K562 (cell line): ENCODE measurements at regions not wholly inside any gene's neighbourhood (a gene's known extent, or its start where the extent isn't known, plus 50 kb on each side); places are given as distances from the start of the nearest gene placed in this dataset.

Experiments
- ATAC-seq: fragments of 200-7000 bp; cut with Tn5 transposase; 3 replicates; pipeline ENCODE4 v1.9.1; 2020; ENCODE audit warnings: moderate library complexity
- BruUV-seq: library from RNA; stranded (reverse); fragments of 400-500 nt; replicated peaks from 2 replicates; lab custom pipeline; 2021; lab: Mats Ljungman, UMichigan
- CTCF ChIA-PET: fragments of 300-600 bp; formaldehyde crosslinking; extraction: SDS; loops from one replicate; lab custom pipeline; 2021; ENCODE audit warnings: low intra/inter-chr PET ratio; lab: Yijun Ruan, JAX
- POLR2A ChIA-PET: fragments of 300-600, 350-650 bp; sonication (Branson Sonifier 250); formaldehyde crosslinking; extraction: SDS; loops from one replicate; lab custom pipeline; 2021; ENCODE audit warnings: antibody characterized with exemption, inconsistent platforms; lab: Yijun Ruan, JAX
- DNase-seq, 4 experiments: peaks; one replicate each; pipeline versions ENCODE4 v3.0.0 to v3.0.0-alpha.2; 2011 to 2018; ENCODE audit warnings: low spot score in 3 of 4, mixed read lengths in 3 of 4; ENCODE audit errors: extremely low read depth in 1 of 4
- FAIRE-seq: peaks from 2 replicates; lab custom pipeline; 2011; peaks lifted over from hg19 to GRCh38; lab: Jason Lieb, UNC
- H2AFZ ChIP-seq: 2 replicates; pipeline ENCODE4 v1.6.0; 2011; ENCODE audit warnings: low read depth, low read length, control low read depth, inconsistent platforms
- H3K27ac ChIP-seq: fragments of 200-600 bp; 3 replicates; pipeline ENCODE4 v1.8.0; 2011; ENCODE audit warnings: low read depth, mild to moderate bottlenecking, control low read depth, inconsistent platforms, low read length, moderate library complexity, mixed read lengths; ENCODE audit errors: extremely low read depth
- H3K27me3 ChIP-seq, 2 experiments: fragments of 300-600 bp in 1 of 2; 2 replicates in 1 of 2; 3 replicates in 1 of 2; pipeline versions ENCODE4 v1.6.0 to v1.8.0; 2011; ENCODE audit warnings: inconsistent platforms in 2 of 2, low read length in 2 of 2, mild to moderate bottlenecking in 1 of 2, mixed read lengths in 1 of 2, moderate library complexity in 1 of 2; ENCODE audit not compliant: control insufficient read depth in 2 of 2, insufficient read depth in 2 of 2
- H3K36me3 ChIP-seq: fragments of 300-600 bp; 3 replicates; pipeline ENCODE4 v1.8.0; 2011; ENCODE audit warnings: mild to moderate bottlenecking, low read length, inconsistent platforms; ENCODE audit not compliant: control insufficient read depth, insufficient read depth
- H3K4me1 ChIP-seq, 2 experiments: fragments of 200-600 bp in 1 of 2; replicated peaks in 1 of 2; 2 replicates in 1 of 2; 3 replicates in 1 of 2; pipeline versions ENCODE4 v1.5.1 to v1.8.0; 2011; ENCODE audit warnings: inconsistent platforms in 2 of 2, low read length in 2 of 2, mild to moderate bottlenecking in 1 of 2, mixed read lengths in 1 of 2, moderate library complexity in 1 of 2; ENCODE audit not compliant: control insufficient read depth in 2 of 2, insufficient read depth in 2 of 2
- H3K4me2 ChIP-seq: 2 replicates; pipeline ENCODE4 v1.6.1; 2011; ENCODE audit warnings: low read length, control low read depth, inconsistent platforms, mixed read lengths; ENCODE audit not compliant: insufficient read depth
- H3K4me3 ChIP-seq: fragments of 200-600 bp; sonication (generic), shearing (Covaris generic); 2 replicates; pipeline ENCODE4 v1.5.1; 2016; ENCODE audit warnings: control low read depth, inconsistent platforms
- H3K79me2 ChIP-seq: fragments of 200-600 bp; 3 replicates; pipeline ENCODE4 v1.8.0; 2011; ENCODE audit warnings: low read length, inconsistent platforms; ENCODE audit not compliant: control insufficient read depth, insufficient read depth
- H3K9ac ChIP-seq, 2 experiments: 2 replicates each; pipeline versions ENCODE4 v1.6.0 to v1.6.1; 2011; ENCODE audit warnings: low read depth in 2 of 2, low read length in 2 of 2, control low read depth in 1 of 2, inconsistent platforms in 1 of 2, mild to moderate bottlenecking in 1 of 2, mixed read lengths in 1 of 2; ENCODE audit not compliant: insufficient read depth in 1 of 2
- H3K9me1 ChIP-seq: one replicate; pipeline ENCODE4 v1.6.0; 2011; ENCODE audit warnings: inconsistent platforms, mild to moderate bottlenecking, low read length, moderate library complexity; ENCODE audit not compliant: control insufficient read depth, insufficient read depth
- H3K9me3 ChIP-seq: replicated peaks from 2 replicates; pipeline ENCODE4 v1.5.1; 2011; ENCODE audit warnings: low read depth, low read length, inconsistent platforms; ENCODE audit not compliant: control insufficient read depth, insufficient read depth
- H4K20me1 ChIP-seq: replicated peaks from 2 replicates; pipeline ENCODE4 v1.6.1; 2011; ENCODE audit warnings: low read length, inconsistent platforms, mixed read lengths; ENCODE audit not compliant: control insufficient read depth, insufficient read depth
- ARID2 ChIP-seq: fragments of 450-650 bp; IDR thresholded peaks from 2 replicates; pipeline ENCODE4 v1.6.1; 2017; ENCODE audit warnings: antibody characterized with exemption, mild to moderate bottlenecking
- HDAC3 ChIP-seq: fragments of 450-650 bp; IDR thresholded peaks from 2 replicates; pipeline ENCODE4 v1.6.1; 2018; ENCODE audit warnings: borderline replicate concordance, mild to moderate bottlenecking, moderate library complexity; ENCODE audit not compliant: partially characterized antibody
- HNRNPH1 ChIP-seq: fragments of 200-400 bp; formaldehyde crosslinking; optimal IDR thresholded peaks from 2 replicates; pipeline ENCODE3; 2017; ENCODE audit warnings: low read depth, mild to moderate bottlenecking, low read length, moderate library complexity
- NFRKB ChIP-seq: fragments of 450-650 bp; IDR thresholded peaks from 2 replicates; pipeline ENCODE4 v1.6.1; 2016; ENCODE audit warnings: low read depth
- NUFIP1 ChIP-seq: fragments of 450-650 bp; IDR thresholded peaks from 2 replicates; pipeline ENCODE4 v1.6.1; 2018; ENCODE audit not compliant: partially characterized antibody
- POLR3A ChIP-seq: IDR thresholded peaks from 2 replicates; pipeline ENCODE4 v1.6.1; 2011; ENCODE audit warnings: borderline replicate concordance, mild to moderate bottlenecking, moderate library complexity; ENCODE audit not compliant: insufficient read length, insufficient read depth; ENCODE audit errors: extremely low read depth
- RAD21 ChIP-seq, 2 experiments: fragments of 250-450 bp in 1 of 2; fragments of 450-650 bp in 1 of 2; sonication (Bioruptor Pico) in 1 of 2; formaldehyde crosslinking in 1 of 2; IDR thresholded peaks in 1 of 2; conservative IDR thresholded peaks in 1 of 2; 2 replicates each; pipeline versions ENCODE4 v1.4.0 to v1.8.0; 2020 to 2022; ENCODE audit warnings: mild to moderate bottlenecking in 2 of 2, moderate library complexity in 1 of 2
- RFX7 ChIP-seq: fragments of 250-450 bp; sonication (Bioruptor Pico); IDR thresholded peaks from 2 replicates; pipeline ENCODE4 v1.5.1; 2021; ENCODE audit warnings: mild to moderate bottlenecking
- SREBF2 ChIP-seq: sonication (generic); formaldehyde crosslinking; IDR thresholded peaks from 2 replicates; pipeline ENCODE4 v1.4.0; 2020; ENCODE audit warnings: mild to moderate bottlenecking, missing genetic modification reagents
- SRSF9 ChIP-seq: fragments of 200-400 bp; formaldehyde crosslinking; IDR thresholded peaks from 2 replicates; pipeline ENCODE4 v1.6.1; 2017; ENCODE audit warnings: low read depth, low read length, borderline replicate concordance
- STAT5A ChIP-seq: IDR thresholded peaks from 2 replicates; pipeline ENCODE4 v1.6.1; 2012; ENCODE audit warnings: low read length, inconsistent platforms, borderline replicate concordance
- TAF15 ChIP-seq: fragments of 200-400 bp; formaldehyde crosslinking; IDR thresholded peaks from 2 replicates; pipeline ENCODE4 v1.6.1; 2017; ENCODE audit warnings: mild to moderate bottlenecking, low read depth, low read length, moderate library complexity
- ZKSCAN8 ChIP-seq: fragments of 200-800 bp; sonication (Bioruptor generic); IDR thresholded peaks from 2 replicates; pipeline ENCODE4 v1.6.1; 2016; ENCODE audit warnings: missing genetic modification characterization, missing compliant biosample characterization
- ZNF347 ChIP-seq: fragments of 450-650 bp; formaldehyde crosslinking; IDR thresholded peaks from 2 replicates; pipeline ENCODE4 v1.4.0; 2020; ENCODE audit warnings: low read depth, mild to moderate bottlenecking, moderate library complexity
- ZNF408 ChIP-seq: fragments of 250-450 bp; sonication (Bioruptor Pico); IDR thresholded peaks from 2 replicates; pipeline ENCODE4 v1.4.0; 2020; ENCODE audit warnings: low read depth, mild to moderate bottlenecking, moderate library complexity
- ZNF785 ChIP-seq: fragments of 250-450 bp; sonication (Bioruptor Pico); IDR thresholded peaks from 2 replicates; pipeline ENCODE4 v1.4.0; 2020; ENCODE audit warnings: mild to moderate bottlenecking
- in situ Hi-C: fragments of 300-500 bp; cut with MboI; formaldehyde crosslinking; loops from 4 replicates; pipeline ENCODE4 v1.15.0; 2018; ENCODE audit warnings: inconsistent platforms, mixed read lengths
- intact Hi-C: fragments of 100-400 bp; cut with micrococcal nuclease; formaldehyde crosslinking; loops from 2 replicates; pipeline ENCODE4 v1.14.2; 2022
- TF ChIP-seq, protein P1 (sequence below): fragments of 450-650 bp; formaldehyde crosslinking; IDR thresholded peaks from 2 replicates; pipeline ENCODE4 v1.4.0; 2020; ENCODE audit warnings: mild to moderate bottlenecking

DNA sequence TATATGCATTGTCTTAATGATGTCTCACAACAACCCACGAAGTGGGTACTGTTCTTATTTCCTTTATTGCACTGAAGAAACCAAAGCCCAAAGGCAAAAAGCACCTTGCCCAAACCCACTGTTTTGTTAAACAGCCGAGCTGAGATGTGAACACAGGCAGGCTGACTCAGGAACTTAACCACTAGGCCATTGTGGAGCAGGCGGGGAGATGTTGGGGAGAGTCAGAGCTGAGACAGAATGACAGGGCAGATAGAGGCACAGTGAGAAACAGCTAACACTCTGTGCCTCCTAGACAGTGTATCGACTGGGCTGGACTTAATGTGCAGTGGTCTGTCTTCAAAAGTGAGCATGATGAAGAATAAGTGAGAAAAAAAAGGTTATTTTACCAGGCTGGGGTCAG lies 56.5 kb downstream of the RPLP1 start (continued):
- TF ChIP-seq, protein P1, sequence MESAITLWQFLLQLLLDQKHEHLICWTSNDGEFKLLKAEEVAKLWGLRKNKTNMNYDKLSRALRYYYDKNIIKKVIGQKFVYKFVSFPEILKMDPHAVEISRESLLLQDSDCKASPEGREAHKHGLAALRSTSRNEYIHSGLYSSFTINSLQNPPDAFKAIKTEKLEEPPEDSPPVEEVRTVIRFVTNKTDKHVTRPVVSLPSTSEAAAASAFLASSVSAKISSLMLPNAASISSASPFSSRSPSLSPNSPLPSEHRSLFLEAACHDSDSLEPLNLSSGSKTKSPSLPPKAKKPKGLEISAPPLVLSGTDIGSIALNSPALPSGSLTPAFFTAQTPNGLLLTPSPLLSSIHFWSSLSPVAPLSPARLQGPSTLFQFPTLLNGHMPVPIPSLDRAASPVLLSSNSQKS (CRISPR knock-in tag), result no peak
- no peak for TF ChIP-seq ZKSCAN8 (CRISPR knock-in tag)

- H3K4me2 ChIP-seq, result no peak overlapping the region
- TF ChIP-seq NUFIP1 (no peak), ARID2 (no peak), SREBF2 (no peak), STAT5A (no peak), HDAC3 (no peak), RFX7 (CRISPR knock-in tag) (no peak), NFRKB (no peak), ZNF408 (CRISPR knock-in tag) (no peak), ZNF785 (no peak), TAF15 (no peak), POLR3A (no peak), HNRNPH1 (no peak), ZNF347 (CRISPR knock-in tag) (no peak), RAD21 (CRISPR knock-in tag; conservative IDR thresholded peaks at IDR 0.05 in 1 of 2, IDR thresholded peaks at IDR 0.05 in 1 of 2) (no peak), SRSF9 (no peak)
- H3K4me3 ChIP-seq, result no peak overlapping the region
- ChIA-PET POLR2A (no interaction called here), CTCF (no interaction called here)
- ATAC-seq, result no peak
- no peaks in the 10 kb centered on the region for H3K9me1 ChIP-seq
- no peaks in the 10 kb centered on the region for H4K20me1 ChIP-seq
- no peak for DNase-seq
- H2AFZ ChIP-seq, result no peak overlapping the region
- in situ Hi-C loops, result no loop called here
- H3K4me1 ChIP-seq, result no peaks in the 10 kb centered on the region
- no peak overlapping the region for H3K27ac ChIP-seq
- BruUV-seq, result no TSS peak
- no peaks in the 10 kb centered on the region for H3K9me3 ChIP-seq
- no peak for FAIRE-seq
- intact Hi-C loops, result no loop called here
- H3K9ac ChIP-seq, result no peak overlapping the region
- H3K79me2 ChIP-seq, result no peaks in the 10 kb centered on the region
- H3K27me3 ChIP-seq, result peaks cover 6 to 19% of the 10 kb centered on the region in 2 experiments; a peak in 3 of 5 replicates
- no peaks in the 10 kb centered on the region for H3K36me3 ChIP-seq
Observed at GRCh38 chr15:69510556-69510955, 57.9 kb downstream of the RPLP1 start.
